ENCODE measurements at regions not wholly inside any gene's neighbourhood (a gene's known extent, or its start where the extent isn't known, plus 50 kb on each side); places are given as distances from the start of the nearest gene placed in this dataset.
"Not testable (repeated sequence)": the region's sequence is repeated elsewhere in the genome, so short reads cannot be mapped to it uniquely, and the experiment has no call there.

DNA sequence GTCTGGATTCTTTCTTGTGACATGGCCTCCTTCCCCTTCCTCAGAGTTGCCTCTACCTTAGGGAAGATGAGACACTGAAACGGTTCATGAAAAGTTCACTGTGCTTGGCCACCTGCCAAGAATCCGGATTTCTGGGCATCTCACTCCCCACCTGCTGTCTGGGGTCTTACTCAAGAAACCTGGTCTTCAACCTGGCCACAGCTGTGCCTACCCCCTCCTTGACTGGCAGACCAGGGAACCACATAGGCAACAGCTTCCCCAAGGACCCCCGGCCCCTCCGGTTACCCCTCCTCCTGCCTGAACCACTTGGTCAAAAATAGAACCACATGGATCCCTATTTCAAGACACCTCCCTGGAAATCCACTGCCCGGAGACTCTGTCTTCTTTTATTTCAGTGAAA is 58.7 kb upstream of the NANOS1 start:
- H3K27ac Mint-ChIP-seq: no peak overlapping the region
- no peaks in the 10 kb centered on the region for H3K4me1 Mint-ChIP-seq
- H3K4me3 Mint-ChIP-seq: no peak overlapping the region
- H3K36me3 Mint-ChIP-seq (ENCODE audit: low read depth): no peaks in the 10 kb centered on the region
- DNase-seq: no peak
- peaks cover 11% of the 10 kb centered on the region for H3K9me3 Mint-ChIP-seq
- peaks cover 30% of the 10 kb centered on the region for H3K27me3 Mint-ChIP-seq
- intact Hi-C loops (cut with micrococcal nuclease): no loop called here

DNA sequence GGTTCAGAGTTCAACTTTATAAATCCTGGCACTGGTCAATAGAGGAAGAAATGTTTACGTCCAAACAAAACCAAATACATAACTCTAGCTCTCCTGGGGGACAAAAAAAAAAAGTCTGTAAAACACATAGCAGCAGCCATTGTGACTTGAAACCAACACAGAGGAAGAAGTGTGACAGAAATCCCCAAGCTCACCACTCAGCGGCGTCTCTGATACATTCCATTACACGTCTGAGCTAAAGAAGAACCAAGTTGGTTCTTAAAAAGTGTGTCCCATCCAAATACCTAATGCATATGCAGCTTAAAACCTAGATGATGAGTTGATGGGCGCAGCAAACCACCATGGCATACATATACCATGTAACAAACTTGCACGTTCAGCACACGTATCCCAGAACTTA is 58.3 kb upstream of the NANOS1 start:
- Mint-ChIP-seq H3K27me3 (peaks cover 30% of the 10 kb centered on the region), H3K4me1 (no peaks in the 10 kb centered on the region), H3K4me3 (no peak overlapping the region), H3K36me3 (ENCODE audit: low read depth) (no peaks in the 10 kb centered on the region), H3K27ac (no peak overlapping the region), H3K9me3 (peaks cover 11% of the 10 kb centered on the region)
- no peak for DNase-seq
- intact Hi-C loops (cut with micrococcal nuclease): no loop called here

DNA sequence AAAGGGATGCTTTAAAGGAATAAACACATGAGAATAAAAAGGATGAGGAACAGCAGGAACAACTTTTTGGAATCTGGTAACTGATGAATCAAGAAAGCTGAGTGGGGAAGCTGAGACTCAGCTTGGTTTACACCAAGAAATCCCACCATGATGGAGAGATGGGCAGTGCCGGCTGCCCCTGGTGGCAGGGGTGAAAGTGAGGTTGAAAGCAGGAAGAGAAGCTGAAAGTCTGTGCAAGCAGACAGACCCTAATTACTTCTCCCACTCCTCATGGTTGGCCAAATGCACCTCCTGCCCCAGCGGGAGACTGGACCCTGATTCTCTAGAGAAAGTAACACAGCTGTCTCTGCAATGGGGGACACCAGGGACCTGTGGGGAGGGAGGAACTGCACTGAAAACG is 57.6 kb upstream of the NANOS1 start:
- H3K36me3 Mint-ChIP-seq (ENCODE audit: low read depth): no peaks in the 10 kb centered on the region
- H3K9me3 Mint-ChIP-seq: peaks cover 11% of the 10 kb centered on the region
- no peak overlapping the region for H3K27ac Mint-ChIP-seq
- no peaks in the 10 kb centered on the region for H3K4me1 Mint-ChIP-seq
- no peak for DNase-seq
- peaks cover 30% of the 10 kb centered on the region for H3K27me3 Mint-ChIP-seq
- H3K4me3 Mint-ChIP-seq: no peak overlapping the region
- intact Hi-C loops (cut with micrococcal nuclease): no loop called here

DNA sequence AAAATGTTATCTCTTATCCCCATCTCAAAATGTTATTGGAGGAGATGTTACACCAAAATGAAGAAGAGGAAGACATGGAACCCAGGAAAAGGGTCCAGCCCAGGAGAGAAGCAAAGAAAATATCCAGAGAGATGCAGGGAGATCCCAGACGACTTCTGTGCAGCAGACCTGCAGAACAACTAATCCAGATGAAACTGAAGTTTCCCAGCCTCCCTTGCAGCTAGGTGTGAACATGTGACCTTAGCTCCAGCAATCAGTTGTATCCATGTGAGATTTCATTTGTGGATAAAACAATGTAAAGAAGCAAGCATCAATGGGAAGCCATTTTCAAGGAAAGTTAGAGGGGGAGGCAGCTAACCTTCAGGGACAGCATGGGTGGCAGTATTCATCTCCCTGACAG is 55.8 kb upstream of the NANOS1 start:
- no peaks in the 10 kb centered on the region for H3K4me1 Mint-ChIP-seq
- H3K27ac Mint-ChIP-seq: no peak overlapping the region

DNA sequence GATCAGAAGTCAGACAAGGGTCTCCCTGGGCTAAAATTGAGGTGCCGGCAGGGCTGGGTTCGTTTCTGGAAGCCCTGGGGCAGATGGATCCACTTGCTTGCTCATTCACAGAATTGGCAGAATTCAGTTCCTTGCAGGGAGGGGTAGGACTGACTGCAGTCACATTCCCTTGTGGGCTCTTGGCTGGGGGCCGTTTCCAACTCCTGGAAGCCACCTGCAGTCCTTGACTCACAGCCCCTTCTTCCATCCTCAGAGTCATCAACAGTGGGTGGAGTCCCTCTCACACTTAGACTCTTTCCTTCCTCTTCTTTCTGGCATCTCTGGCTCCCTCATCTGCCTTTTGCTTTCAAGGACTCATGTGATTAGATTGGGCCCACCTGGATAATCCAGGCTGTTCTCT is 54.6 kb upstream of the NANOS1 start:
- DNase-seq: no peak
- H3K4me3 Mint-ChIP-seq: no peak overlapping the region
- H3K36me3 Mint-ChIP-seq (ENCODE audit: low read depth): no peaks in the 10 kb centered on the region
- peaks cover 11% of the 10 kb centered on the region for H3K9me3 Mint-ChIP-seq
- no peaks in the 10 kb centered on the region for H3K4me1 Mint-ChIP-seq
- intact Hi-C loops (cut with micrococcal nuclease): no loop called here
- H3K27me3 Mint-ChIP-seq: peaks cover 30% of the 10 kb centered on the region
- no peak overlapping the region for H3K27ac Mint-ChIP-seq

More for the DNA sequence above, 55.8 kb upstream of the NANOS1 start:
- Mint-ChIP-seq H3K36me3 (ENCODE audit: low read depth) (no peaks in the 10 kb centered on the region), H3K4me3 (no peak overlapping the region), H3K27me3 (peaks cover 30% of the 10 kb centered on the region), H3K9me3 (peaks cover 11% of the 10 kb centered on the region)
- intact Hi-C loops (cut with micrococcal nuclease): no loop called here
- DNase-seq: no peak

DNA sequence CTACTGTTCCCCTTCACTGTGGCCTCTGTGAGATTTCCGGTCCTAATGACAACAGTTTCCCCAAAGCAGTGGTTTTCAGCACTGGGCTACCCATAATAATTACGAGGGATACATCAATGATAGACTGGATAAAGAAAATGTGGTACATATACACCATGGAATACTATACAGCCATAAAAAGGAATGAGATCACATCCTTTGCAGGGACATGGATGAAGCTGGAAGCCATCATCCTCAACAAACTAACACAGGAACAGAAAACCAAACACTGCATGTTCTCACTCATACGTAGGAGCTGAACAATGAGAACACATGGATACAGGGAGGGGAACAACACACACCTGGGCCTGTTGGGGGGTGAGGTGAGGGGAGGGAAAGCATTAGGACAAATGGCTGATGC is 53.3 kb upstream of the NANOS1 start:
- H3K4me3 Mint-ChIP-seq; DNase-seq; H3K36me3 Mint-ChIP-seq (ENCODE audit: low read depth); H3K27ac Mint-ChIP-seq; intact Hi-C loops (cut with micrococcal nuclease); H3K4me1 Mint-ChIP-seq: not testable (repeated sequence)
- peaks cover 11% of the 10 kb centered on the region for H3K9me3 Mint-ChIP-seq
- H3K27me3 Mint-ChIP-seq: peaks cover 26% of the 10 kb centered on the region

DNA sequence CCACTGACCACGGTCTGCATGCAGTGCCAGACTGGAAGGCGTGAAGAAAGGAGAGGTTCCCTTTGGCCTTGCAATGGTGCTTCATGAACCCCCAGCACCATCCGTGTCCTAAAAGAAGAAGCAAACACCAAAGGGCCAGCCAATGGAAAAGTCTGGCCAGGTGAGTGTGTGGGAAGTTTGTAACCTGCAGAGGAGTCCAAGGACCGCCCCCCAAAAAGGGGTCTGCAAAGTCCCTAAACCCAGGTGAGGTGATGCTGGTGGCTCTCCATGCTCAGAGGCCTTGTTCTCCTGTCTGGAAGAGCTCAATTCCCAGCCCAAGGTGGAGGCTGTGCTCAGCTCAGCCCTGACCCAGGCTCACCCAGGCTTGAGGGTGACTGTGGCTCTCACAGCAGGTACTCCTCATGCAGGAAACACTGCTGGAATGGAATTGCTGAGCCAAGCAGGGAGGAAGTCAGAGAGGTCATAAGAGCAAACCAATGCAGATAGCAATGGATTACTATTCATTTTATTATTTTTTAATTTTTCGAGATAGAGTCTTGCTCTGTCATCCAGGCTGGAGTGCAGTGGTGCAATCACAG is 52.4 kb upstream of the NANOS1 start:
- no peak for DNase-seq
- H3K9me3 Mint-ChIP-seq: peaks cover 11% of the 10 kb centered on the region
- peaks cover 19% of the 10 kb centered on the region for H3K27me3 Mint-ChIP-seq
- H3K27ac Mint-ChIP-seq: no peak overlapping the region
- H3K4me3 Mint-ChIP-seq: no peak overlapping the region
- H3K36me3 Mint-ChIP-seq (ENCODE audit: low read depth): no peaks in the 10 kb centered on the region
- no peaks in the 10 kb centered on the region for H3K4me1 Mint-ChIP-seq
- intact Hi-C loops (cut with micrococcal nuclease): no loop called here

DNA sequence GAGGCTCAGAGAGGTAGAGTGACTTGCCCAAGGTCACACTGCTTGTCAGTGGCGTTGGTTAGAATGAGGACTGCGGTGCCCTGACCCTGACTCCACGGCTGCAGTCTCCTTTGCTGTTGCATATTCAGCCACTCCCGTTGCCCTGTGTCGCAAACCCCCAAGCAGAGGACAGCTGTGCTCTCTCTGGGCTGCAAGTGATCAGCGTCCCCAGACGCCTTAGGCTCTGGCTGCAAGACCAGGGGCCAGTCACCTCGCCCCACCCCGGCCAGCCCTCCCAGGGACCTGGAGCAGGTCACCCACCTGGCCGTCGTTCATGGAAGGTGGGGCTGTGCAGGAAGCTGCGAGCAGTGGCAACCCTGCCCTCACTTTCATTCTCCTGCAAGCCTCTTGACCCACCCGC is 51.7 kb upstream of the NANOS1 start:
- peaks cover 11% of the 10 kb centered on the region for H3K9me3 Mint-ChIP-seq
- DNase-seq: no peak

DNA sequence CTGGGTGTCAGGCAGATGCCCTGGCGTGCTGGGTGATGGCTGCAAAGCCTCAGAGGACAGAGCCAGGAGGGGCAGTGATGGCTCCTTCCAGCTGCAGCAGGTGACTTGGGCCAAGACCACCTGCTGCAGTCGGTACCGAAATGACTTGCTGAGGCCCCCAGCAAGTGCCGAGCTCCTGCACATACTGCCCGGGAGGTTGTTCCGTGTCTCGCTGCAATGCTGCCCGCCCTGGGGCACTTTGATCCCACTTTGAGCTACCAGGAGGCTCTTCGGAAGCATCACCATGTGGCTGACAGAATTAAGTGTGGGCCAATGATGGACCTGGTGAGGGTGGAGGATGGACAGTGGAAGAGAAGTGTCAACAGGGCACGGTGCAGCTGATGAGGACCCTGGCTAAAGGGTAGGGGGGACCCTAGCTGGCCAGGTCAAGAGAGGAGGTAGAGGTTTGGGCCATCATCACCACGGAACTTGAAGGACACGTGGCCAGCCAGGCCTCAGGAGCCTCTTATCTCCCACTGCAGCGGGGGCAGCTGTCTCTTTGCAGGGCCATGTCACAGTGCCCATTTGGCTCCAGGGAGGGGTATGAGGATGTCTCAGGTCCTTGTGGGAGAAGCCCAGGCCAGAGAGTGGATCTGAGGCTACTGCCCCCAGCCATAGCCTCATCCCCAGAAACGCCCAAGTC is 51.1 kb upstream of the NANOS1 start:
- Mint-ChIP-seq H3K9me3 (peaks cover 6% of the 10 kb centered on the region), H3K27ac (no peak overlapping the region), H3K4me3 (no peak overlapping the region), H3K27me3 (peaks cover 11% of the 10 kb centered on the region), H3K4me1 (no peaks in the 10 kb centered on the region), H3K36me3 (ENCODE audit: low read depth) (no peaks in the 10 kb centered on the region)
- intact Hi-C loops (cut with micrococcal nuclease): no loop called here
- no peak for DNase-seq

More for the DNA sequence above, 51.7 kb upstream of the NANOS1 start:
- intact Hi-C loops (cut with micrococcal nuclease): no loop called here
- no peaks in the 10 kb centered on the region for H3K36me3 Mint-ChIP-seq (ENCODE audit: low read depth)
- peaks cover 17% of the 10 kb centered on the region for H3K27me3 Mint-ChIP-seq
- H3K4me1 Mint-ChIP-seq: no peaks in the 10 kb centered on the region
- no peak overlapping the region for H3K4me3 Mint-ChIP-seq
- H3K27ac Mint-ChIP-seq: no peak overlapping the region

DNA sequence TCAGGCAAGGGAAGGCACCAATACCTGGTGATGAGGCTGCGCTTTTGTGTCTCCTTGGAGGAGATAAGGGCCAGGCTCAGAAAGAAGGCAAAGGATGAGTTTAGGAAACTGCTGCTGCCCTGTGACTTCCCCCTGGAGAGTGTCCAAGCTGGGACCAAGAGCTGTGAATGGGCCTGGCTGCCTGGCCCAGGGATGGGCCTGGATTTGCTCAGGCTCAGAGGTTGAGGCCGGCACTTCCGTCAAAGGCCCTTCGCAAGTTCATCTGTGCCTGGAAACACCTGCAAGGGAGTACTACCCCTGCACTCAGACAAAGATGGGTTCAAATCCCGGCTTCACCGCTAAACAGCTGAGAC is 50.5 kb upstream of the NANOS1 start:
- Mint-ChIP-seq H3K27me3 (peaks cover 8% of the 10 kb centered on the region), H3K4me3 (no peak overlapping the region), H3K36me3 (ENCODE audit: low read depth) (no peaks in the 10 kb centered on the region), H3K27ac (no peak overlapping the region), H3K9me3 (peaks cover 4% of the 10 kb centered on the region), H3K4me1 (no peaks in the 10 kb centered on the region)
- DNase-seq: no peak
- intact Hi-C loops (cut with micrococcal nuclease): no loop called here

DNA sequence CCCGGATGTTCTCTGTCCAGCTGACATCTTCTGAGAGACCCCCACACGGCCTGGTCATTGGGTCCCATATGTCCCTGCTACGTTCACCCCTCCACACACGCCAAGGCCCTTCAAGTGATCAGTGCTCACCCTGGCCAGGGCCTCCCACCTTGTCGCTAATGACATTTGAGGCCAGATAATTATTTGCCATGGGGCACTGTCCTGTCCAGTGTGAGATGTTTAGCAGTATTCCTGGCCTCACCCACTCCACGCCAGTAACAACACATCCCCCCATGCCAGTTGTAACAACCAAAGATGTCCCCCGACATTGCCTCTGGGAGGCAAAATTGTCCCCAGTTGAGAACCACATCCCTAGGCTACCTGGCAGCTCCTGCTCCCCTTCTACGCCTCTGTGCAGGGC is 49.9 kb upstream of the NANOS1 start:
- no peak for DNase-seq
- intact Hi-C loops (cut with micrococcal nuclease): no loop called here
- H3K36me3 Mint-ChIP-seq (ENCODE audit: low read depth): peaks cover 4% of the 10 kb centered on the region
- H3K4me1 Mint-ChIP-seq: no peaks in the 10 kb centered on the region
- peaks cover 7% of the 10 kb centered on the region for H3K9me3 Mint-ChIP-seq
- no peak overlapping the region for H3K27ac Mint-ChIP-seq
- H3K27me3 Mint-ChIP-seq: peaks cover 9% of the 10 kb centered on the region
- H3K4me3 Mint-ChIP-seq: no peak overlapping the region
